WI38 (cell line): ENCODE measurements at regions not wholly inside any gene's neighbourhood (a gene's known extent, or its start where the extent isn't known, plus 50 kb on each side); places are given as distances from the start of the nearest gene placed in this dataset.

Source experiments
- H3K4me3 ChIP-seq: 2 replicates; pipeline ENCODE4 v1.5.1; 2011; ENCODE audit warnings: low read depth, mild to moderate bottlenecking, control low read depth, low read length
- CTCF ChIP-seq: IDR thresholded peaks from 2 replicates; pipeline ENCODE4 v1.5.1; 2012; ENCODE audit warnings: low read depth, mild to moderate bottlenecking, control low read depth, low read length

- no peak for TF ChIP-seq CTCF
- H3K4me3 ChIP-seq = no peak overlapping the region
These were observed 459.8 kb downstream of the CDH8 start for GRCh38 chr16:61576476-61576875.

- TF ChIP-seq CTCF = no peak
- no peak overlapping the region for H3K4me3 ChIP-seq
These were observed 460.6 kb downstream of the CDH8 start for GRCh38 chr16:61575617-61576016.

- H3K4me3 ChIP-seq = no peak overlapping the region
- TF ChIP-seq CTCF = no peak
These were observed 467.2 kb downstream of the CDH8 start for GRCh38 chr16:61569028-61569427.

GRCh38 chr16:61564716-61565115 lies 471.5 kb downstream of the CDH8 start:
- TF ChIP-seq CTCF = no peak
- H3K4me3 ChIP-seq = no peak overlapping the region

- no peak overlapping the region for H3K4me3 ChIP-seq
- no peak for TF ChIP-seq CTCF
These were observed 480.4 kb downstream of the CDH8 start for GRCh38 chr16:61555718-61556441.

DNA sequence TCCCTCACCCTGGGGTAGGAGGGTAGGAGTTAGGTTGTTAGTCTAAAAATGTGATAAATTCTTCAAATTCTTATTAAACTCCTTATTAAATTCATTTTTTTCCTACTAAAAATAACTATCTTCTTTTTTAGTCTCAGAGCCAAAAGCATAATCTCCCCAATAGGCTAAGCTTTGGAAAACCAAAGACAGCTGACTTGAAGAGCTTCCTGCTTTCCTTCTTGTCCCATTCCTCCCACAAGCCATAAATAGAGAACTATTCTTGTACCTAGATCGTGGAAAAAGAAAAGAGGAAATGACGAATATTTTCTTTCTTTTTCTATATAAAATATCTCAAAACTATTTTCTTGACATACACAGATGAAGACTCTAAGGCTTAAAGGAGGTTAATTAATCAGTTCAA lies 486.9 kb downstream of the CDH8 start:
- TF ChIP-seq CTCF = no peak

GRCh38 chr16:61547626-61548025 lies 488.6 kb downstream of the CDH8 start:
- H3K4me3 ChIP-seq = no peak overlapping the region
- TF ChIP-seq CTCF = no peak

More for the DNA sequence above, 486.9 kb downstream of the CDH8 start:
- H3K4me3 ChIP-seq = no peak overlapping the region
